Glomerular visceral epithelial cell (primary cell): ENCODE measurements at regions not wholly inside any gene's neighbourhood (a gene's known extent, or its start where the extent isn't known, plus 50 kb on each side); places are given as distances from the start of the nearest gene placed in this dataset.
"Not testable (repeated sequence)": the region's sequence is repeated elsewhere in the genome, so short reads cannot be mapped to it uniquely, and the experiment has no call there.

ENCODE experiments used
- DNase-seq: peaks from one replicate; pipeline ENCODE4 v3.0.0-alpha.2; 2016; ENCODE audit errors: extremely low spot score

DNA sequence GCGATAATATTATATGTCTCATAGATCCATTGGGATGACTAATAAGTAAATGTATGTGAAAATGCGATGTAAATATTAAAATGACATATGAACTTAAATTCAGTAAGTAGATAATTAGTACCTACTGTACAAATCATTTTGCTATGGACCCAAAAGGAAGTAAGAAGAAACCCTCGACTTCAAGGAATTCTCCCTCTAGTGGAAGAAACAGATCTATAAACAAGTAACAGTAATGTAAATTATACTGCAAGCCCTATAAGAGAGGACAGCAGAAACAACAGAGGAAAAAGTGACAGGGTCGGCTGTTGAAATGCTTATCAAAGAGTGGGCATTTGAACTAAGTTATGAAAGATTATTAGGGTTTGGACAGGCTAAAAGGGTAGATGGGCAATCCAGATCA lies 320.3 kb downstream of the DMAC1 start:
- DNase-seq = no peak

DNA sequence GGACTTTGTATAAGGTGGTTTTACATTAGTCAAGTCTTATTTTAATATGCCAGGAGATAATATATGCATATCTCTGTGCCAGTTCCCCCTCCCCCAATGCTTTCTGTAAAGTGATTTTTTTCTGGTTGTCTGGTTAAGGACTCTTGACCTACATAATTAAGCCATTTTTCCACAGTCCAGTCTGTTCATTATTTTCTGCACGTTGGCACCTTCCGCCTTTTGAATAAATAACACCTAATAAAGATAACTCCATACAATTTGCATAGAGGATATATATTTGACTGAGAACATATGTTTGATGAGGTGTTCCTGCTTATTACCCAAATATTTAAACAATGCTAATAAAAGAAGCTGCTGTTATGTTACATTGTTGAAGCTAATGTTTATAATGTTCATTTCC lies 320.9 kb downstream of the DMAC1 start:
- DNase-seq = no peak

GRCh38 chr9:7467186-7467585 lies 332.4 kb downstream of the DMAC1 start:
- no peak for DNase-seq

GRCh38 chr9:7461791-7462190 lies 337.8 kb downstream of the DMAC1 start:
- no peak for DNase-seq

DNA sequence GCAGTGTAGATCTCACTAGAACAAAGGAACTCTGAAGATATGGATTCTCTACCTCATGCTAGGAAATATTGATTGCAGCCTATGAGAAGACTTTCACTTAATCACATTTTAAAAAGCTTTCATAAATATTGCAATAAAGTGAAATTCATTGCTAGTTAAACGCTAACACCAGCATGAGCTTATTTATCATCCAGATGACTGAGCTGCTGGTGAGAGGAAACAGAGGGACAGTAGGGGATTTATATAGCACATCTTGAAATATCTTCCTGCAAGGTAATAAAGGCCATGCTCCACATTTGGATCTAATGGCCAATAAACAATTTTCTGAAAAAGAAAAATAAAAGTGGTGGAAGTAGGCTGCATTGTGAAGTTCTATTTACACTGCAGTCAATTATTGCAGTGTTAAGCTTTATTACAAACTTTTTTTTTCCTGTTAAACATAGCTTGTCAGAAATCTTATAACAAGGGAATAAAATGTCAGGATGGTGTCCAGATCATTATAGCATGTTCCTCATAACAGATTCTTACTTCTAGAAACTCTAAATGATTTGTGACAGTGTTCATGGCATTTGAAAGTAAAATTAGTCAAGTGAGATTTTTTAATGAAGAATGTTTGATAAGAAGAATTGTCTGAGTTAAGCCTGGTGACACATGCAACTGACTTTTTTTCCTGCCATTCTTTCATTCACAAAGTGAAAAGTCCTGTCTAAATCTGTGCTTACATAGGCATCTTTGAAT lies 342.6 kb downstream of the DMAC1 start:
- no peak for DNase-seq

- no peak for DNase-seq
Observed at GRCh38 chr9:7456377-7456776, 343.2 kb downstream of the DMAC1 start.

DNA sequence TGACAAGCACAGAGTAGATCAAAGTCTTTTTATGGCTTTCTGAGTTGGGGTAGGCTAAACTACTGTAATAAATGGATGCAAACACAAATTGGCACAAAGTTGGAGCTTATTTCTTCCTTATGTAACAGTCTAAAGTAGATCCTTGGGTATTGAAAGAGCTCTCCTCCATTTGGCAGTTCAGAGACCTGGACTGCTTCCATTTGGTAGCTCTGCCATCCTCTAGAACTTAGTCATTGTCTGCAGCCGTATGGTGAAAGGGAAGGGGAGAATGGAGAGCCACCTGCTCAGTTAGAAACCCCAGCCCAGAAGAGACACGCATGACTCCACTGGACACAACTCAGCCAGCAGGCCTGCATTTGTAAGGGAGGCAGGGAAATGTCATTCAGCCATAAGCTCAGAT lies 345.0 kb downstream of the DMAC1 start:
- DNase-seq = no peak

DNA sequence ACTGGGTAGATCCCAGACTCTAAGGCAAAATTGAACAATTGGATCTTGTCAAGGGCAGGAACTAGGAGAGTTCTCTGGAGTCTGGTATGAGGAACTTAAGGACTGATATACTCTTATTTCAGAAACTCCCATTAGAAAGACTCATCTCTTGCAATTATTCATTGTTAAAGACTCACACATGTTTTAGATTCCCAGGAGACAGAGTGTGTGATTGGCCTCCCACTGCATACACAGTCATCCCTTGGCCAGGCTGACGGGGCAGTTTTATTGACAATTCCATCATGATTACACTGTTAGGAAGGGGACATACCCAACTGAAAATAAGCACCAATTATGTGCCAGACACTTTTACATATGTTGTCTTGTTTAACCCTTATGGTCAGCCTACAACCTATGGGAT lies 347.2 kb downstream of the DMAC1 start:
- no peak for DNase-seq

GRCh38 chr9:7451062-7451461 lies 348.5 kb downstream of the DMAC1 start:
- DNase-seq = no peak

GRCh38 chr9:7443541-7443940 lies 356.0 kb downstream of the DMAC1 start:
- DNase-seq = no peak

- no peak for DNase-seq
Observed at GRCh38 chr9:7439355-7439995, 360.1 kb downstream of the DMAC1 start.

- no peak for DNase-seq
Observed at GRCh38 chr9:7436754-7437153, 362.8 kb downstream of the DMAC1 start.

- no peak for DNase-seq
Observed at GRCh38 chr9:7433508-7434292, 365.9 kb downstream of the DMAC1 start.

GRCh38 chr9:7432989-7433388 lies 366.6 kb downstream of the DMAC1 start:
- no peak for DNase-seq

GRCh38 chr9:7417397-7417796 lies 382.2 kb downstream of the DMAC1 start:
- DNase-seq = not testable (repeated sequence)

GRCh38 chr9:7415836-7416235 lies 383.7 kb downstream of the DMAC1 start:
- no peak for DNase-seq

DNA sequence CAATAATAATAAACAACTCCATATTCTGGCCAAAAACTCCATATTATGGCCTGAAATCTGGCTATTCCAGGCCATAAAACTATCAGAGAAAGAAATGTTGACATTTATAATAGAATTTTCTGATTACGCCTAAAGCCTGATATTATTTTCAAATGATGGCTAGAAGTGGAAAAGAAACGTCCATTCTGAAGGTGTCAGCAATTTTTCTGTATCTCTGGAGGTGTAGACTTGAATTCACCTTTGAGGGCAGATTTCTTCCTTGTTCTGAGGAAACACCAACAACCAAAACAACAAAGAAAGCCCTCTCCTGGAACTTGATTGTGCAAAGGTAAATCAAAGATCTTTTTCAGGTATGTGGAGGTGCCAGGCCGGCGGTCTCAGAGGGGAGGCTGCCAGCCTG lies 390.7 kb downstream of the DMAC1 start:
- DNase-seq = no peak

- no peak for DNase-seq
Observed at GRCh38 chr9:7407246-7407645, 392.3 kb downstream of the DMAC1 start.

DNA sequence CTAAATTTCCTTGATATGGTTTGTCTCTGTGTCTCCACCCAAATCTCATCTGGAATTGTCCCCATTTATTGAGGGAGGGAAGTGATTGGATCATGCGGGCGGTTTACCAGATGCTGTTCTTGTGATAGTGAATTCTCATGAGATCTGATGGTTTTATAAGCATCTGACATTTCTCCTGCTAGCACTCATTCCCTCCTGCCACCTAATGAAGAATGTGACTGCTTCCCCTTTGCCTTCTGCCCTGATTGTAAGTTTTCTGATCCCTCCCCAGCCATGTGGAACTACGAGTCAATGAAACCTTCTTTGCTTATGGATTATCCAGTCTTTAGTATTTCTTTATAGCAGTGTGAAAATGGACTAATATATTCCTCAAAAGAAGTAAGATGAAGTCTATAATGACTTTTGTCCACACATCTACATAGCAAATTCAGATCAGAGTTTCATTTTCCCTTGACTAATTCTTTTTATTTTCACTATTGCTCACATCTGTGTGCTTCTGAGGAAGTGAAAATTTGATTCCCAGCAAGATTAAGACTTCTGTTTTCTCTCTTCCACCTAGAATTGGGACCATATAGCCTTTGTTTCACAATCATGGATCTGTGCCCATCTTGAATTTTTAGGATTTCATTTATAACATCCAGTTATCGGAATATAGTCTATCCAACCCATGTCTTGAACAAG lies 393.5 kb downstream of the DMAC1 start:
- DNase-seq = no peak

- no peak for DNase-seq
Observed at GRCh38 chr9:7403839-7404487, 395.6 kb downstream of the DMAC1 start.

DNA sequence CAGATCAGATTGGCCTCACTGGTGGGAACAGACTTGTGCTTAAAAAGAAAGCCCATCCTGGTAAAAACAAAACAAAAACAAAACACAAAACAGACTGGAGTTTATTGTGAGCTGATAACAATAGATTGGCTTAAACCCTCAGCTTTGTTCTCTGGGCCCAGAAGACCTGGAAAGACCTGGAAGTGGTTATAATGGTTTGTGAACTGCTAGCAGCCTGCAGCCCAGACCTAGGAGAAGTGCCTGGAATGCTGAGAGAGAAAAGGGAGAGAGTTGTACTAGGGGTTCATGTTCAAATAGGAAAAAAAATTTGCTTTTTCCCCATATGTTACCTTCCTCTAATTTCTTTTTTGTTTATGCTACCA lies 396.6 kb downstream of the DMAC1 start:
- DNase-seq = no peak
